ENCODE measurements at regions not wholly inside any gene's neighbourhood (a gene's known extent, or its start where the extent isn't known, plus 50 kb on each side); places are given as distances from the start of the nearest gene placed in this dataset.

DNA sequence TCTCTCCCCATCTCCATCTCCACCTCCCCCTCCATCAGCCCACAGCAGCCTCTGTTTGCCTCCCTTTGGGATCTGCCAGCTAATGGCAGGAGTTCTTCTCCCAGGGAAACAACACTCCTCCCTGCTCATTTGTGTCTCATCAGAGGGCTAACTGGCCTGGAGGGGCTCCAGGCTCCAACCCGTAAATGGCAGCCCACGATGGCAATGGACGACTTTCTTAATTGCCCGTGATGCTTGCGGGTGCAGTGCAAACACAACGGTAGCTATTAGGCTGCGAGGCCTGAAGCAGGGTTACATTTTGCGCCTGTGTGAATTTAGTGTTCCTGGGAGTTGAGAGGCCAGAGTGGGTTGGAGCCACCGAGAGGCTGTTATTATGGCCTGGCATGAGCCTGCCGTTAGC lies 285.1 kb downstream of the TNS1 start:
- DNase-seq (ENCODE audit: low spot score): no peak

DNA sequence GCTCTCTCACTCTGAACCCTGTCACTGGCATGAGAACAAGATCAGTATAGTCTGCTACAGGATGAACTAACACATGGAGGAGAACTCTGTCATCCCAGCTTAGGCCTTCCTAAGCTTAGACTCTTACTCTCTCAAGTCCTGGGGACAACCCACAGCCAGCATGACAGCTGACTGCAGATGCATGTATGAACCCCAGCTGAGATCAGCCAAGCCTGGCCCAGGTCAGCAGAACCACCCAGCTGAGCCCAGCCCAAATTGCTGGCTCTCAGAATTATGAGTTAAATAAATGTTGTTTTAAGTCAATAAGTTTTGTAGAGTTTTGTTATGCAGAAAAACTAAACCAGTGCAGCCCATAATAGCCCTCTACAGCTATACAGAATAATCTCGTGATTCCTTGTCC lies 287.3 kb downstream of the TNS1 start:
- DNase-seq (ENCODE audit: low spot score): no peak

DNA sequence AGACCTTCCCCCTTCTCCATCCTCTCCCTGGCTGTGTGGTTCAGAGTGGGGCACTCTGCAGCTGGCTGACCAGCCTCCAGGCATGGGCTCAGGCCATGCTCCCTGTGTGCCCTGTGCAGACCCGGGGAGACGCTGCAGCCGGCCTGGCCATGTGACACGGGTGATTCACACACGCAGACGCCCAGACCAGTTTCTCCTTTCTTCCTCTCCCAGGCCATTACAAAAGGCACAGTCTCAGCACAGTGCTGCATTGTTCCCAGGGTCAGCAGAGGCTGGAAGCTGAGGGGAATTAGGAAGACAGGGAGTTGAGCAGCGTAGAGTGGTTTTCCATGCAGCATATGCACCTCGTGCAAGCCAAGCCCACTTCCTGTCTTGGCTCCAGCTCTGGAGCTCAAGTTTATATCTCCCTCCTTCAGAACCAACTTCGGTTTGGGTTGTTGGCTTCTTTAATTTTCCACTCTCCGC lies 288.5 kb downstream of the TNS1 start:
- DNase-seq (ENCODE audit: low spot score): peak; percentile 51

DNA sequence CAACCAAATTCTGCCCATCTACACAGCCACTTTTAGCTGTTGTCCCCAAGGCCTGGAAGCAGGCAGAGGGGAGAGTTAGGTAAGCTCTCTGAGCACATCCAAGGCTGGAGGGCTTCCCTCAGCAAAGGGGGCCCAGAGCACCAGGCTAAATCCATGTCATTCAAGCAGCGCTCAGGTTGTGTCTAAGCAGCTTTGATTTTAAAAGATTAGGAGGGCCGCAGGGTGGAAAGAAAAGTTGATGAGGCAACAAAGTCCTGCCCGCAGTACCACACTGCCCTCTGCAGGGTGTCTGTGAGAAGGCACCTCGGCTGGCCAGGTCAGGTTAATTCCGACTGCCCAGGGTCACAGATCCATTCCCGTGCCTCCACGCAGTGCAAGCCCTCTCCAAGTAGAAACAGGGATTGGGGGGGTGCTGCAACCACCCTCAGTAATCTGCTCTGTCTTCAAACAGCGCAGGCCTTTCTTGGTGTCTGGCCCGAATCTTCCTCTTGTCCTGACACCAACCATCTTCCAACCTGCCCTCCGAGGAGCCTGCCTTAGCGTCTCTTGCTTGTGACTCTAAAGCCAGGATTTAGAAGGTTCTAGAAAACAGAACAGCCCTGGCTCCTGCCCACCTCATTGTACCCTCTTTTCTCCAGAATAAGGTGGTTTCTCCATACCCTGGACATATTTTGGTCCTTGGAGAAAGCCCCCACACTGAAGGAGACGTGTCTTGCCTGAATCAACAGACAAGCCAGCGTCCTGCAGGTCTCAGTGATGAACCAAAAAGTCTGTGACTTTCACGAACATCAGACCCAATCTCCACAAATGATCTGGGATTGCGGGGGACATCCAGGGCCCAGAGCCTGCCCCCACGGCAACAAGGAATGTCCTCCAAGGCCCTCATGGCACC lies 289.2 kb downstream of the TNS1 start:
- peak; percentile 72 for DNase-seq (ENCODE audit: low spot score)

DNA sequence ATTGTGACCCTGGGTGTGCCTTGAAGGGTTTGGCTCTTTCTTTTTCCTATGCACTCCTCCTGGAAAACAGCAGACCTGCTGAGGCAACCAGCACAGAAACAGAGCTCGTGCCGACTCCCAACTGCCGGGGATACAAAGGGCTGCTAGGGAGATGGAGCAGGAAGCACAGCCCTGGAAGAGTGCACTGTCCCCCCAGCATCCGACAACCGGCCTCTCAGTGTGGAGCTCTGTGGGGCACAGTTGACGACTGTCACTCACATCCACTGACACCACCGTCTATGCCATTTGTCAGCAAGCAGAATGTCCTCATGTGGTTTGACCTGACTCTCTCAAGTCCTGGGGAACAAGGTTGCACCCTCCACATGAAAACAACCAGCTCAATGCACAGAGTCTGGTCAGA lies 290.4 kb downstream of the TNS1 start:
- no peak for DNase-seq (ENCODE audit: low spot score)

DNA sequence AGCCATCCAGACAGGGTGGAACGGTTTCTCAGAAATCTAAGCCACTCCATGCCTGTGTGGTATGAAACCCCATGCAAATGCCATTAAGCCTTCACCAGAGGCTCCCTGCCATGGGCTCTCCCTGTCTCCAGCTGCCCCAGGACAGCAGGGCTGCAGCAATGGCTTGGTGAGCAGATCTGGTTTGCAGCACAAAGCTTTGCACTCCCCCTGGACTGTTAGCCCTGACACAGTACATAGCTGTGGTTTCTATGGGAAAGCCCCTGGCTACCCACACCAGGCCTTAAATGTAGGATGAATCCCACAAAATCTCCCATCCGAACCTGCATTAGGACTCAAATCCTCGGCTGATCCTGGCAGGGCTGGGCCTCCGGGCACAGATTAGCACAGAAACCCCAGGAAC lies 291.6 kb downstream of the TNS1 start:
- DNase-seq (ENCODE audit: low spot score): peak; percentile 67

DNA sequence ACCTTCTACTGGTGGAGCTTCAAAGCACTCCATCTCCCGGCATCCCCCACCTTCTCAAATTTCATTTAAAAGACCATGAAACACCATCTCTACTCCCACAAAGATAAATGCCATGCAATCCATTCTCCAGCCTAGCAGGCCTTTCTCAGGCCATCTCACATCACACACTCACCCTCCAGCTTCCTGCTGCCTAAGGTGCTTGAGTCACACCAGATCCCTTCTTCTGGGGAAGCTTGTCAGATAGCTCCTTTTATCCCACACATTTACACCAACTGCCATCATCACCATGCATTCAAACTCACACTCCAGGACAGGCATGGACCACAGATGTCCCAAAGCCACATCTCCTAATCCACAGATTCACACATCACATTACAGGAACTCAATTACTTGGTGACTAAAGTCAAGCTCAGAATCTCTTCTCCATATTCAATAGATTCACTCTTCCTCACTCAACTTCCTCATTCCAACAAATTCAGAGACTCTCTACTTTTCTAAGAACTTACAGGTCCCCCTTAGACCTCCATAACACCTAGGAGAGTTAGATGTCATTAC lies 292.5 kb downstream of the TNS1 start:
- peak; percentile 56 for DNase-seq (ENCODE audit: low spot score)

DNA sequence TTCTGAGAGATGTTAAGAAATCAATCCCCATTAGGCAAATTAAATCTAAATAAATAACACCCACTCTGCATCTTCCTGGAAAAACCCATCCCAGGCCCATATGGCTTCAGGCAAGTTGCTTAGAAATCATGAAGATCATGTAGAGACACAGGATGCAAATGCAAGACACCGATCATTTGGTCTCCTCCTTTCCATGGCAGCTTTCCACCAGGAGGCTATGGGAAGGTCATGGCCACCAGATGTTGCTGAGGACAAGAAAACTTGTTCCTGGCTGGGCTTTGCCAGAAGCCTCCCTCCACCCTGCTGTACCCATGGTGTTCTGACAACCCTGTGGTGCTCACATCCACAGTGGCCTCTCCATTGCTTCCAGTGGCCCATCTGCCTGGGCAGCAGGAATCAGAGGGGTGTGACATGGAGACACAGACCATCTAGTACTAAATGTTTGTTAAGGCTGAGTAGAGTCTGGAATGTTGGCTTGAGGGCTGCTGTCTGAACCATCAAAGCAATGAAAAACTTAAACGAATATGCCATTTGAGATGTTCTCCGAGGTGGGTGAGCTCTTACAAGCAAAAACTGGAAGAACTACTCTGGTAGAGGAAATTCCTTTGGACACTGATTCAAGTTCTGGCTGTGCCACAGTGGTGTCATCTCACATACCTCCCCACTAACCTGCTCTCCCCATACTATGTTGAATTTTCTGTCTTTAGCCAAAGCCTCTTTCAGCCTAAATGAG lies 293.2 kb downstream of the TNS1 start:
- peak; percentile 9 for DNase-seq (ENCODE audit: low spot score)

DNA sequence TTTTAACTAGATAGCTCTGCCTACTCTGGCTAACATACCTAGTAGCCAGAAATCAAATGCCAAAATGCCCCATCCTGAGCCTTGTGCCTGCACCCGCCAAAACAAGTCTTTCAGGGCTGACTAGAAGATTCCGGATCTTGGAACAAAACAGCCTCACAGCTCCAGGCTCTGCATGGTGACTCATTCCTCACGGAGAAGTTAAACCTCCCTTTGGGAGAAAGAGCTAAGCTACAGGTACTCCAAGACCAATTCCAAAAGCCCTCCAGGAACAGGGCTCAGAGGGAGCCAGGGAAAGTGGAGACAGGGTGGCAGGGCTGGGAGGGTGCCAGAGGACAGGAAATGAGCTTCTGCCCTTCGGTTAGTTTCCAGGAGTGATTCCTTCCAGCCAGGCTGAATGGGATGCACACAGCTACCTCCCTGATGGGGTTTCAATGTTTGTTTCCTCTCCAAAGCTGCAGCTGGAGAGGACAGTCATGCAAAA lies 295.6 kb downstream of the TNS1 start:
- peak; percentile 48 for DNase-seq (ENCODE audit: low spot score)

DNA sequence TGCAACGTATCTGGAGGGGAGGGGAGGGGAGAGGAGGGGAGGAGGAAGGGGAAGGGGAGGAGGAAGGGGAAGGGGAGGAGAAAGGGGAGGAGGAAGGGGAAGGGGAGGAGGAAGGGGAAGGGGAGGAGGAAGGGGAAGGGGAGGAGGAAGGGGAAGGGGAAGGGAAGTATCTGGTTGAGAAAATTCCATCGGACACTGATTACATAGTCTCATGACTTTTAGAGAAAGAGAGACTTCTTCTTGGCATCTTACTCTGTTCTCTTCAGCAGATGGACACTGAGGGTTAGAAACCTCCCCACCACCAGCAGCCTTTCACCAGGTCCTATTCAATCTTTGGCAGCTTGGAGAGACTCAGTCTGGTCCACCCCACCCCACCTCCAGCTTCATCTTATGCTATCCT lies 296.3 kb downstream of the TNS1 start:
- DNase-seq (ENCODE audit: low spot score): no peak

DNA sequence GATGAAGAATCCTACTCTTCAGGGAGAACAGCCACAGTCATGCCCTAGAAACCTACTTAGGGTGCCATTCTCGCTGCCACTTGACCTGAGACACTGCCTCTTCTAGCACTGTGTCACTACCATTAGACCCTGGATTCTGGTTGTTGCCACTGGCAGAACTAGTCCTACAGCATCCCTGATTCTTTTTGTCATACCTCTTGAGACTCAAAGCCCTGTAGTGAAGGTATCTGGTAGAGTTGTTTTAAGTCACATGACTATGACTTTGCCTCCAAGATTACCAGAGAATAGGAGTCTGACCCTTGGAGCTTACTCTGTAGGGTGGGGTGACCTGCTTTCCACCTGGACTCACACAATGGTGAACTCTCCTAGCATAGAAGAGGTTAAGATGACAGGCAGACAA lies 296.7 kb downstream of the TNS1 start:
- DNase-seq (ENCODE audit: low spot score): no peak

DNA sequence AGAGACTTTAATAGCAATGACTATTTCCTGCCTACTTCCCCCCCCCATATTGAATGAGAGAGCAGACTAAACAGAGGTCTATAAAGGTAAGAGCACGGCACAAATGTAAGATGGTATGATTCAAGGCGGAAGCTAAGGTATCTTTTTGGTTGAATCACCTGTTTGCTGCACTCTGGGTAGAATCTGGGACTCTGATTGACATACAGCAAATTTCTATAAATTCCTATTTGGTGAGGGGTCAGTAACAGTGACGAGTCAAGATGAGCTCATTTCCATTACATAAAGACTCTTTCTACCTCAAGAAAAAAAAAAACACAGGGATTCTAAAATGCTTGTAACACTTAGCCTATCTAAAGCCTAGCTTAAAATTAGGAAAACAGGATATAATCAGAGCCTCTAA lies 297.3 kb downstream of the TNS1 start:
- peak; percentile 62 for DNase-seq (ENCODE audit: low spot score)

DNA sequence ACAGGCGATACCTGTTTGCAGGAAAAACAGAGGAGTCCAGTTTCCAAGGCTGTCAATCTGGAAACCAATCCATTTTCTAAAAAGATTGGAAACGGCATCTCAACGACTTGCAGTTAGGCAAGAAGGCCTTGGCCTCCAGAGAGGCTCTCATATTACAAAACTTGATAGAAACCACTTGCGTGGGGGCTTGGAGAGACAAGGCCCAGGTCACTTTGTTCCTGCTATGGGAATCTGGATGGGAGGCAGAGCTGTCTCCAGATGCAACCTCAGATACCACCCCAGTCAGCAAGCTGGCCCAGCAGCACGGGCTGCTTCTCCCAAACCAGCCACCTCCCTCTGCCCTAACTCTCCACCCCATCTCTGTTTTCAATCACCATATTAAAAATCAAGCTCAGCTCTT lies 298.8 kb downstream of the TNS1 start:
- no peak for DNase-seq (ENCODE audit: low spot score)

DNA sequence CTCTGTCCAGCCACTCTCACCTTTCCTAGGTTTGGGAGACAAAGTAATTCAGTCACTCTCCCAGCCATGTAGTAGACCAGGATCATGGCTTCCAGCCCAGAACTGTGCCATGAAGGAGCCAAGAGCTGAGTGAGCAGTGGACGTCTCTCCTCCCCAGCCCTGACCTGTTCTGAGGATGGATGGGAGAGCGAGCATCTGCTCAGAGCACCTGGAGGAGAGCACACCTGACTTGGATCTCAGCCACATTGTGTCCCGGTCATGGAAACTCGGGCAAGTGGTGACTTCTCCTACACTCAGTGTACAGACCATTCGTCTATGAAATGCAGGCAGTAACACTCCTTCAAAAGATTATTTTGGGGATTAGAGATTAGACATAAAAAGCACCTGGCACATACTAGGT lies 299.7 kb downstream of the TNS1 start:
- DNase-seq (ENCODE audit: low spot score): no peak

DNA sequence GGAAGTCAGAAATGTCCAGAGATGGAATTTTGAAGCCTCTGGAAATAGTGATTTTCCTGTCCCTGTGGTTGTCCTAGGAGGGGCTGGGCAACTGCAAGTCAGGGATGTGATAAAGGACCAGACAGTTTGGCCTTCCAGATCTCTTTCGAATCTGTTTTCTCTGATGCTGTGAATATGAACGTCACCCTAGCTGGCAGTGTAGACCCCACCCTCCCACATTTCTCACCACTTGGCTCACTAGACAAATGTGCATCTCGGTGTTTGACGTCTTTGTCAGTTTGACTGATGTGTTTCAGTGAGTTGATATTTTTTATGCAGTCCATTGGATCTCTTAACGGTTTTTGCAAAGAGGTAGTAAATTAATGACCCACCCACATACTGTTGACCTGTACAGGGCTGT lies 301.2 kb downstream of the TNS1 start:
- DNase-seq (ENCODE audit: low spot score): no peak

DNA sequence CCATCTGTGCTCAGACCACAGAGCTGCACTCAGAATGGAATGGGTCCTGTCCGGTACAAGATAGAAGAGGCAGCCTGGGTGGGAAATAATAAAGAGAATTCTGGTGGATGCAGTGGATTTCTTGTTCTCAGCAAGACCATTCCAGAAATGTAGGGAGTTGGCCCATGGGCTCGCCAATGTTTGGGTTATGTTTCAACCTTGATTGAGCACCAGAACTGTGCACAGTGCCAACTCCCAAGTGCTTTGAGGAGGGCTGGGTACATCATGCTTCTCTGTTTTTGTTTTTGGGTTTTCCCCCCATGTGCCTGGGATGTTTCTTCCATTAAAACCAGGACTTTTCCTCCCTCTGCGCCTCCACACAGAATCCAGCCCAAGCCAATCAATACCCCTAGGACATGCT lies 304.1 kb downstream of the TNS1 start:
- DNase-seq (ENCODE audit: low spot score): no peak

DNA sequence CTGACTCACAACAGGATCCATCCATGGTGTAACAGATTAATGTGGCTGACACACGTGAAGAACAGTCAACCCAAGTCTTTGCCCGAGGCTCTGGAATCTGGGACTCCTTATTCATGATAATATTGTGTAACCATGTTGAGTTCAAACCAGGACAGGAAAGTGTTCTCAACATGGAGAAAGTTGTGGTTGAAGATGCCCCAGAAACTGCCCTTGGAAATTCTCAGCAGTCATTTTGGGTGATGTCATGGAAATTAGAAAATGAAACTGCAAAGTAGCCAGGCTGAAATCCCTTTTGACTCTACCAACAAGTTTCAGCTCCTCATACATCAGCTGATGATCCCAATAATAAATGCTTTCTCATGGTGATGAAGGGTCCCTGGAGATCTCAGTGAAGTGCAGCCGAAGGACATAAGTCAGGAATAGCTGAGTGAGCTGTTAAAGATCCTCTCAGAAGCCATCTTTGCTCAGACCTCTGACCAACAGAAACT lies 307.7 kb downstream of the TNS1 start:
- DNase-seq (ENCODE audit: low spot score): peak; percentile 91

DNA sequence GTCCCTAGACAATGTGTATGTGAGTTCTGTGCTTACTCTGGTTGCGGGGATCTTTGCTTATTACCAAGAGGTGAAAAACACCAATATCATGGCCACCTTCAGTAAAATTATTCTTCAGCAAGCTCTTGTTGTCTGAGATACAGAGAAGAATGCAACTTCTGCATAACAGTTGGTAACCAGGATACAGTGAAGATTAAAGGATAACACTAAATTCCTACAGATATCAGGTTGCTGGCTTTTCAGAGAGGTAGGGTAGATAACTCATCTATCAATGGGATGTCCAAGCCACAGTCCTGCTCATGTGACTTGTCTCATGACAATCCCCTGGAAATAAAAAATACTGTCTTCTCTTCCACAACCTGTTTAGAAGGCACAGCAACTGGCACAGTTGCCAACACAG lies 308.5 kb downstream of the TNS1 start:
- peak; percentile 23 for DNase-seq (ENCODE audit: low spot score)

DNA sequence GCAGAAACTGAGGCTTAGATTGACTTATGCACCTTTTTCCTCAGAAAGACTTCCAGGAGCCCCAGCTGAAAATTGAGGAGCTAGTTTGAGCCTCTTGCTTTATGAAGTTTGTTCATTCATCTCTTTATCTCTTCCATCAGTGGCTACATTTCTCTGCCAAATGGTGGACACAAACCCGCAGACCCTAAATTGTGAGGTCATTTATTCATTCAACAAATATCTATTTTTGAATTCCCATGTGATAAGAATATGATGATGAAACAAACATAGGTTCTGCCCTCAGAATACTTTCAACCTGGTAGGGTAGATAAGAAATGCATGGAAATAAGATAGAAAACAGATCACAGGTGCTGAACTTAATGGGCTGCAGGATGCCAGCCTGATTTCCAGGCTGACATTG lies 309.4 kb downstream of the TNS1 start:
- no peak for DNase-seq (ENCODE audit: low spot score)

DNA sequence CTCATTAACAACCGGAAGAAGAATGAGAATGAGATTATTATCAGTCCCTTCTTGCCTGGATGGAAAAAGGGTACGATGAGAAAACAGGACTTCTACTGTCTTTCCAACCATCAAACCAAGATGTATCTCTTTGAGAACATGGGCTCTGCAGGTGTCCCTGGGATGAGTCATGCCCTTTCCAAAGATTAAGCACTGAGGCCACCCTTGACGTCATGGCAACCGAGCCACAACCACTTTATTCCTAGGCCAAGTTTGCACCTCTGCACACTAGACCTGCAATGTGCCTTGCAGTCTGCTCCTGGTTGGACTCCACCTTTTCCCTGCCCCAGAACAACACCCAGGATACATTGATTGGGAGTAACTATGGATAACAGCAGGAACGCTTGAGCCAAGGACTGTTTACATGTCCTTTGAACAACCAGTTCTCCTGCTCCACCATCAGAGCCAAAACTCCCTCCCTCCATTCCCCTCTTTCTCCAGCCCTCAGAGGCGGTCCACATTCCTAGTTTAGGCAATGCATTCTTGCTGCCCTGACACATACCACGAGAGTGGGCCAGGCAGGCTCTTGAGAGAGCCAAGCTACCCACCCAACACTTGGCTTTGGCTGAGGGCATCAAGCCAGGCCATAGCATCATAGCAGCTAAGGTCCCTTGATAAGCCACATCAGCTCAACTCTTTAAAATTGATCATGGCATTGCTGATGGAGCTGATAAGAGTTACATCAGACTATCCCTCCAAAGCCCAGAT lies 310.7 kb downstream of the TNS1 start:
- peak; percentile 52 for DNase-seq (ENCODE audit: low spot score)

DNA sequence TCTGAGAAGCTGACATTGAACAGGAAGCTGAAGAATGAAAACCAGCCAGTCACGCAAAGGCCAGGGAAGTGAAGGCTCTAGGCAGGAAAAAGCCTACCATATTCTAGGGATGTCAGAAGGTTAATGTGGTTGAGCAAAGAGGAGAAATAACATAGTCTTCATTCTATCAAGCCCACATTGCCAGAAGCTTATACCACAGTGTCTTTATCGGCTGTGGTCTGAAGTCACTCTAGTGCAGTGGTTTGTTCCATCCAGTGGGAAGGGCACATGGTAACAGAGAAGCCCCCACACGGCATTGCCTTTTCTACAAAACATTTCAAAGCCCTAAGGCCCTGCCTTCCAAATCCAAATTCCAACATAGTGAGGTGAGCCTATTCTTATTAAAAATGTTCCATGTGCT lies 311.3 kb downstream of the TNS1 start:
- DNase-seq (ENCODE audit: low spot score): no peak

DNA sequence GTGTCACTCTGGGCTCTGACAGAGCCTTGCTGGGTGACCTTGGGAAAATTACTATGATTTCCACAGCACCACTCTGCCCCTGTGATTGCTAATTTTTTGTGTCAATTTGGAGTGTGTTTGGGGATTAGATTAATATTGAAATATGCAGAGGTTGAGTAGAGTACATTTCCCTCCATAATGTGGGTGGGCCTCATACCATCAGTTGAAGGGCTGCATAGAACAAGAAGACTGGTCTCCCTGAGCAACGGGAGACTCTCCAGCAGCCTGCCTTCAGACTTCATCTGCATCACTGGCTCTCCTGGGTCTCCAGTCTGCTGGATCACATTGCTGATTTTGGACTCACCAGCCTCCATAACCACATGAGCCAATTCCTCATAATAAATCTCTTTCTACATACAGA lies 313.7 kb downstream of the TNS1 start:
- no peak for DNase-seq (ENCODE audit: low spot score)
